Karpas-422 (cell line): ENCODE measurements at regions not wholly inside any gene's neighbourhood (a gene's known extent, or its start where the extent isn't known, plus 50 kb on each side); places are given as distances from the start of the nearest gene placed in this dataset.

ENCODE experiments used
- DNase-seq: peaks from one replicate; pipeline ENCODE4 v3.0.0-alpha.2; 2015
- H2AFZ ChIP-seq: fragments of 200-600 bp; sonication (generic); 2 replicates; pipeline ENCODE4 v1.6.1; 2014; ENCODE audit warnings: antibody characterized with exemption, low read length, mixed read lengths
- H3K27ac ChIP-seq: fragments of 200-600 bp; sonication (generic); 2 replicates; pipeline ENCODE4 v1.5.1; 2014; ENCODE audit warnings: mild to moderate bottlenecking, low read length, moderate library complexity
- H3K27me3 ChIP-seq: fragments of 200-600 bp; sonication (generic); 2 replicates; pipeline ENCODE4 v1.6.1; 2014; ENCODE audit warnings: low read length, mixed read lengths
- H3K36me3 ChIP-seq: fragments of 200-600 bp; sonication (generic); 2 replicates; pipeline ENCODE4 v1.6.1; 2014; ENCODE audit warnings: low read length, mixed read lengths; ENCODE audit not compliant: insufficient read depth
- H3K4me1 ChIP-seq: fragments of 200-600 bp; sonication (generic); 2 replicates; pipeline ENCODE4 v1.6.1; 2014; ENCODE audit warnings: mild to moderate bottlenecking, low read length, mixed read lengths
- H3K4me2 ChIP-seq: fragments of 200-600 bp; sonication (generic); 2 replicates; pipeline ENCODE4 v1.6.1; 2014; ENCODE audit warnings: low read length, low read depth, mild to moderate bottlenecking; ENCODE audit not compliant: poor library complexity, severe bottlenecking
- H3K4me3 ChIP-seq: fragments of 200-600 bp; sonication (generic); 2 replicates; pipeline ENCODE4 v1.5.1; 2014; ENCODE audit warnings: mild to moderate bottlenecking, antibody characterized with exemption, low read length, mixed read lengths
- H3K79me2 ChIP-seq: fragments of 200-600 bp; sonication (generic); 2 replicates; pipeline ENCODE4 v1.6.1; 2014; ENCODE audit warnings: mild to moderate bottlenecking, low read length, mixed read lengths
- H3K9ac ChIP-seq: fragments of 200-600 bp; sonication (generic); 2 replicates; pipeline ENCODE4 v1.6.0; 2014; ENCODE audit warnings: low read length
- H3K9me2 ChIP-seq: fragments of 200-600 bp; sonication (generic), shearing (Covaris generic); replicated peaks from 2 replicates; pipeline ENCODE4 v1.6.0; 2014; ENCODE audit warnings: mild to moderate bottlenecking, low read length, moderate library complexity; ENCODE audit not compliant: insufficient read depth
- H3K9me3 ChIP-seq: fragments of 300-700, 200-600 bp; sonication (generic); 2 replicates; pipeline ENCODE4 v1.6.1; 2014; ENCODE audit warnings: low read length, mixed read lengths
- H4K20me1 ChIP-seq: fragments of 200-600 bp; sonication (generic); 2 replicates; pipeline ENCODE4 v1.6.1; 2014; ENCODE audit warnings: mild to moderate bottlenecking, antibody characterized with exemption, low read length, low read depth; ENCODE audit not compliant: insufficient read depth

GRCh38 chr1:219445864-219446263 is 167.0 kb downstream of the ZC3H11B start:
- no peak overlapping the region for H3K4me2 ChIP-seq
- H3K9me3 ChIP-seq: no peaks in the 10 kb centered on the region
- no peak overlapping the region for H3K4me3 ChIP-seq
- no peaks in the 10 kb centered on the region for H3K36me3 ChIP-seq
- no peak for DNase-seq
- no peaks in the 10 kb centered on the region for H3K79me2 ChIP-seq
- H2AFZ ChIP-seq: no peak overlapping the region
- no peaks in the 10 kb centered on the region for H3K27me3 ChIP-seq
- H3K9me2 ChIP-seq: no peaks in the 10 kb centered on the region
- no peak overlapping the region for H3K9ac ChIP-seq
- no peak overlapping the region for H3K27ac ChIP-seq
- no peaks in the 10 kb centered on the region for H3K4me1 ChIP-seq
- no peaks in the 10 kb centered on the region for H4K20me1 ChIP-seq

GRCh38 chr1:219444474-219444873 is 168.4 kb downstream of the ZC3H11B start:
- no peaks in the 10 kb centered on the region for H3K9me2 ChIP-seq
- H3K9ac ChIP-seq: no peak overlapping the region
- no peak overlapping the region for H3K4me2 ChIP-seq
- no peaks in the 10 kb centered on the region for H3K9me3 ChIP-seq
- H3K4me3 ChIP-seq: no peak overlapping the region
- no peak for DNase-seq
- no peaks in the 10 kb centered on the region for H3K36me3 ChIP-seq
- no peak overlapping the region for H3K27ac ChIP-seq
- H3K27me3 ChIP-seq: no peaks in the 10 kb centered on the region
- no peaks in the 10 kb centered on the region for H3K79me2 ChIP-seq
- no peak overlapping the region for H2AFZ ChIP-seq
- H3K4me1 ChIP-seq: no peaks in the 10 kb centered on the region
- H4K20me1 ChIP-seq: no peaks in the 10 kb centered on the region

GRCh38 chr1:219443763-219444162 is 169.1 kb downstream of the ZC3H11B start:
- H3K27ac ChIP-seq: no peak overlapping the region
- H3K9ac ChIP-seq: no peak overlapping the region
- no peaks in the 10 kb centered on the region for H3K4me1 ChIP-seq
- H3K9me3 ChIP-seq: no peaks in the 10 kb centered on the region
- no peaks in the 10 kb centered on the region for H3K27me3 ChIP-seq
- no peak overlapping the region for H2AFZ ChIP-seq
- H3K4me2 ChIP-seq: no peak overlapping the region
- no peak for DNase-seq
- H3K9me2 ChIP-seq: no peaks in the 10 kb centered on the region
- no peaks in the 10 kb centered on the region for H3K79me2 ChIP-seq
- H3K36me3 ChIP-seq: no peaks in the 10 kb centered on the region
- no peak overlapping the region for H3K4me3 ChIP-seq
- H4K20me1 ChIP-seq: no peaks in the 10 kb centered on the region

GRCh38 chr1:219442611-219443061 is 170.3 kb downstream of the ZC3H11B start:
- Histone ChIP-seq H3K4me2 (no peak overlapping the region), H2AFZ (no peak overlapping the region), H3K9ac (no peak overlapping the region), H4K20me1 (no peaks in the 10 kb centered on the region), H3K4me3 (no peak overlapping the region), H3K79me2 (no peaks in the 10 kb centered on the region), H3K27ac (no peak overlapping the region), H3K36me3 (no peaks in the 10 kb centered on the region), H3K27me3 (no peaks in the 10 kb centered on the region), H3K9me3 (no peaks in the 10 kb centered on the region), H3K4me1 (no peaks in the 10 kb centered on the region), H3K9me2 (no peaks in the 10 kb centered on the region)
- DNase-seq: no peak

GRCh38 chr1:219441884-219442283 is 171.0 kb downstream of the ZC3H11B start:
- H3K9me3 ChIP-seq: no peaks in the 10 kb centered on the region
- no peak overlapping the region for H3K4me3 ChIP-seq
- no peaks in the 10 kb centered on the region for H3K36me3 ChIP-seq
- no peak overlapping the region for H3K4me2 ChIP-seq
- no peaks in the 10 kb centered on the region for H3K79me2 ChIP-seq
- H3K9me2 ChIP-seq: no peaks in the 10 kb centered on the region
- no peak for DNase-seq
- H2AFZ ChIP-seq: no peak overlapping the region
- H4K20me1 ChIP-seq: no peaks in the 10 kb centered on the region
- no peaks in the 10 kb centered on the region for H3K4me1 ChIP-seq
- no peak overlapping the region for H3K27ac ChIP-seq
- H3K9ac ChIP-seq: no peak overlapping the region
- H3K27me3 ChIP-seq: no peaks in the 10 kb centered on the region

DNA sequence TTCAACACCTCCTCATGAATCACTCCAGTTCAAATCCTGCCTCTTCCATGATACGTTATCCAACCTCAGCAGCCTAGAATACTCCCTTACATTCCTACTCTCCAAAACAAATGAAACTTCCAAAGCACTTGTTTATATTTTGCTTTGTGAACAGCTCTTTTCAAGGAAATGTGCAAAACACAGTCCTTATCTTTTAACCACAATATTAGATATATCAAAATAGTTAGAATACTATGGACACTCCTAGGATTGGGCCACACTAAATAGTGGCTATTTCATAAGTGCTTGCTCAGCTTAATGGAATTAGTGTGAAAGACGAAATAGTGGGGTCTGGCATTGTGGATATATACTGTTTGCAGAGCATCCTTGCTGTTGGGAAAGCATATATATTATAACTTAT is 173.5 kb downstream of the ZC3H11B start:
- Histone ChIP-seq H3K4me1 (no peaks in the 10 kb centered on the region), H3K36me3 (no peaks in the 10 kb centered on the region), H3K9me3 (no peaks in the 10 kb centered on the region), H3K9ac (no peak overlapping the region), H3K27me3 (no peaks in the 10 kb centered on the region), H3K27ac (no peak overlapping the region), H2AFZ (no peak overlapping the region), H4K20me1 (no peaks in the 10 kb centered on the region), H3K79me2 (no peaks in the 10 kb centered on the region), H3K4me2 (no peak overlapping the region), H3K9me2 (no peaks in the 10 kb centered on the region), H3K4me3 (no peak overlapping the region)
- no peak for DNase-seq

DNA sequence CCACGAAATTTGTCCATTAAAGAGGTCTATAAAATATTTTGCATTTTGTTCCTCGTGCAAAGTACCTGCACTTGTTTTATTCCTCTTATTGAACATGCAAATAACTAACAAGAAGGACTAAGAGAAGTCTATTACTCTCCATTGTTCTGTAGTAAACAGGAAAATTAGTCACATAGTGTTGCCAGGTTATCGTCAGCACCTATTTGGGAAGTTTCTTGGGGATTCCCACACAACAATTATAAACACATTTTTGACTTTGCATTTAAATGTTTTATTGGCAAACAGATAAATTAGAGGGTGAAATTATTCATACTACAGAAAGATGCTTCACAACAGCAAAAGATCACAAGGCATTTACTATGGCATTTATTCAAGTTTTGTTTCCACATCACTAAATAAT is 174.5 kb downstream of the ZC3H11B start:
- no peak overlapping the region for H3K9ac ChIP-seq
- H3K9me2 ChIP-seq: no peaks in the 10 kb centered on the region
- no peaks in the 10 kb centered on the region for H3K36me3 ChIP-seq
- H3K4me2 ChIP-seq: no peak overlapping the region
- no peaks in the 10 kb centered on the region for H3K9me3 ChIP-seq
- no peaks in the 10 kb centered on the region for H3K79me2 ChIP-seq
- H4K20me1 ChIP-seq: no peaks in the 10 kb centered on the region
- H2AFZ ChIP-seq: no peak overlapping the region
- no peaks in the 10 kb centered on the region for H3K27me3 ChIP-seq
- no peaks in the 10 kb centered on the region for H3K4me1 ChIP-seq
- no peak overlapping the region for H3K4me3 ChIP-seq
- no peak overlapping the region for H3K27ac ChIP-seq
- no peak for DNase-seq

DNA sequence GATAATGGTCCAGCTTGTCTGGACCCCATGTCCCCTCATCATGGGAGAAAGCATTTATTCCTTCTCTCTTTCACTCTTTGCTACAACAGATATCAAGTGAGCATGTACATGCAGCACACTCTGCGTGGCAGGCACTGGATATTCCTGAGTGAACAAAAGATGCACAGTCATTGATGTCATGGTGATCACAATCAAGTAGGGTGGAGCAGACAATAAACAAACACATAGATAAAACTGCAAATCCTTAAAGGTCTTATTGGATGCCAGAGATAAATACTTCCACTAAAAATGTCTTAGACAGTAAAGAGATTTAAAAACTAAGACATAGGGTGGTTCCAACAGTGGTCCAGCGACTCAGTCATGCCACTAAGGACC is 178.0 kb downstream of the ZC3H11B start:
- Histone ChIP-seq H3K9ac (no peak overlapping the region), H3K27me3 (no peaks in the 10 kb centered on the region), H3K9me3 (no peaks in the 10 kb centered on the region), H3K4me1 (no peaks in the 10 kb centered on the region), H3K9me2 (no peaks in the 10 kb centered on the region), H3K4me2 (no peak overlapping the region), H3K36me3 (no peaks in the 10 kb centered on the region), H3K4me3 (no peak overlapping the region), H3K79me2 (no peaks in the 10 kb centered on the region), H4K20me1 (no peaks in the 10 kb centered on the region), H3K27ac (no peak overlapping the region), H2AFZ (no peak overlapping the region)
- DNase-seq: no peak

DNA sequence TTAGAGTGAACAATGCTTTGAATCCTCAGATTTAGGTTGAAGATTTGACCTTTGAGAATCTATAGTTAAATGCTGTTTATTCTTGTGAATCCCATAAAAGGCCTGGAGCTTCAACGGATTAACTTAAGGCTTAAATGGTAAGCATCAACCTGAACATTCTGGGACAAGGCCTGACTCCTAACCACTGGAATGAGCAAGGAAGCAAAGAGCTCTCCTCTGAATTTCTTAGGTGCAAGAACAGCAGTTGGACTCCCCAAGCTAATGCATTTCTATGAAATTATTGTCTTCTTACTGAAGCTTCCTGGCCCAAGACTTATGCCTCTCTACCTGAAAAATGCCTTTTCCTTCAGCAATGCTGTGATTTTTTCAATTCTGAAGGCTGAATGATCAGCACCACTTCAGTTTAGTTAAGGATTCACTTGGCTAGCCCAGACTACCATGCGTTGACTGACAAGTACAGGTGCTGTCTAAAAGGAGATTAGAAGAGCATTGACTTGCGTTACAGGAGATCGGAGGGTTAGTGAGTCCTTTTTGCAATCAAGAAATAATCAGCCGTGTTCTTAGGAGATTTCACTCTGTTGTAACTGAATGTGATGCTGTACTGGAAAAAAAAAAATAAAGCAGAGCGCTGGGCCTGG is 178.5 kb downstream of the ZC3H11B start:
- Histone ChIP-seq H3K4me3 (no peak overlapping the region), H3K79me2 (no peaks in the 10 kb centered on the region)

More for the DNA sequence above, 178.5 kb downstream of the ZC3H11B start:
- Histone ChIP-seq H3K27me3 (no peaks in the 10 kb centered on the region), H3K36me3 (no peaks in the 10 kb centered on the region), H4K20me1 (no peaks in the 10 kb centered on the region), H3K4me1 (no peaks in the 10 kb centered on the region), H3K9ac (no peak overlapping the region), H3K9me2 (no peaks in the 10 kb centered on the region), H3K9me3 (no peaks in the 10 kb centered on the region), H2AFZ (no peak overlapping the region), H3K27ac (no peak overlapping the region), H3K4me2 (no peak overlapping the region)
- no peak for DNase-seq
